AG04450 (cell line): ENCODE measurements at regions not wholly inside any gene's neighbourhood (a gene's known extent, or its start where the extent isn't known, plus 50 kb on each side); places are given as distances from the start of the nearest gene placed in this dataset.
A peak's percentile ranks its signal among the peaks of the same experiment; 100 is the strongest.

ENCODE experiments used
- CTCF ChIA-PET: fragments of 300-600, 350-600 bp; formaldehyde crosslinking; extraction: SDS; loops from one replicate; lab custom pipeline; 2022; ENCODE audit warnings: antibody characterized with exemption, inconsistent platforms; lab: Charles Lee
- POLR2A ChIA-PET: fragments of 350-600 bp; formaldehyde crosslinking; extraction: SDS; loops from one replicate; lab custom pipeline; 2021; ENCODE audit warnings: antibody characterized with exemption, inconsistent platforms; lab: Yijun Ruan, JAX
- DNase-seq: peaks from one replicate; pipeline ENCODE4 v3.0.0-alpha.2; 2011; ENCODE audit warnings: low read depth, low spot score
- H3K27ac ChIP-seq: one replicate; pipeline ENCODE4 v1.5.1; 2012; ENCODE audit warnings: low read depth, low read length, control low read depth
- H3K27me3 ChIP-seq: one replicate; pipeline ENCODE4 v1.6.0; 2012; ENCODE audit warnings: low read length; ENCODE audit not compliant: control insufficient read depth, insufficient read depth
- H3K4me3 ChIP-seq: 2 replicates; pipeline ENCODE4 v1.5.1; 2011; ENCODE audit warnings: mild to moderate bottlenecking, low read depth, low read length, control low read depth
- H3K9me3 ChIP-seq: 2 replicates; pipeline ENCODE4 v1.5.1; 2012; ENCODE audit warnings: low read length; ENCODE audit not compliant: control insufficient read depth, insufficient read depth
- TF ChIP-seq, protein P1 (sequence below): IDR thresholded peaks from 2 replicates; pipeline ENCODE4 v1.5.1; 2011; ENCODE audit warnings: low read depth, low read length, control low read depth, inconsistent platforms

GRCh38 chr5:67303356-67303755, 106.8 kb upstream of the CD180 start:
- DNase-seq, result no peak
- POLR2A ChIA-PET, result no interaction called here

GRCh38 chr5:67301285-67301903, 104.8 kb upstream of the CD180 start:
- DNase-seq, result peak; percentile 30
- H3K9me3 ChIP-seq, result no peaks in the 10 kb centered on the region
- TF ChIP-seq, protein P1, sequence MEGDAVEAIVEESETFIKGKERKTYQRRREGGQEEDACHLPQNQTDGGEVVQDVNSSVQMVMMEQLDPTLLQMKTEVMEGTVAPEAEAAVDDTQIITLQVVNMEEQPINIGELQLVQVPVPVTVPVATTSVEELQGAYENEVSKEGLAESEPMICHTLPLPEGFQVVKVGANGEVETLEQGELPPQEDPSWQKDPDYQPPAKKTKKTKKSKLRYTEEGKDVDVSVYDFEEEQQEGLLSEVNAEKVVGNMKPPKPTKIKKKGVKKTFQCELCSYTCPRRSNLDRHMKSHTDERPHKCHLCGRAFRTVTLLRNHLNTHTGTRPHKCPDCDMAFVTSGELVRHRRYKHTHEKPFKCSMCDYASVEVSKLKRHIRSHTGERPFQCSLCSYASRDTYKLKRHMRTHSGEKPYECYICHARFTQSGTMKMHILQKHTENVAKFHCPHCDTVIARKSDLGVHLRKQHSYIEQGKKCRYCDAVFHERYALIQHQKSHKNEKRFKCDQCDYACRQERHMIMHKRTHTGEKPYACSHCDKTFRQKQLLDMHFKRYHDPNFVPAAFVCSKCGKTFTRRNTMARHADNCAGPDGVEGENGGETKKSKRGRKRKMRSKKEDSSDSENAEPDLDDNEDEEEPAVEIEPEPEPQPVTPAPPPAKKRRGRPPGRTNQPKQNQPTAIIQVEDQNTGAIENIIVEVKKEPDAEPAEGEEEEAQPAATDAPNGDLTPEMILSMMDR, result no peak
- ChIA-PET POLR2A (interaction anchor here (0.7 to 1.5 kb wide), 3 partner anchors 11 to 118 kb away, joined by 3 to 4 read pairs (median 4); no protein-coding TSS in a partner anchor), CTCF (no interaction called here)
- no peak overlapping the region for H3K4me3 ChIP-seq
- H3K27ac ChIP-seq, result peak overlapping the region; percentile 40
- H3K27me3 ChIP-seq, result no peaks in the 10 kb centered on the region

More at GRCh38 chr5:67303356-67303755, 106.8 kb upstream of the CD180 start:
- Histone ChIP-seq H3K27me3 (no peaks in the 10 kb centered on the region), H3K9me3 (no peaks in the 10 kb centered on the region), H3K4me3 (no peak overlapping the region), H3K27ac (no peak overlapping the region)
- CTCF ChIA-PET, result interaction anchor here (1.0 to 1.1 kb wide), 2 partner anchors 11 to 58 kb away, joined by 3 to 4 read pairs; no protein-coding TSS in a partner anchor
- TF ChIP-seq, protein P1, result no peak

DNA sequence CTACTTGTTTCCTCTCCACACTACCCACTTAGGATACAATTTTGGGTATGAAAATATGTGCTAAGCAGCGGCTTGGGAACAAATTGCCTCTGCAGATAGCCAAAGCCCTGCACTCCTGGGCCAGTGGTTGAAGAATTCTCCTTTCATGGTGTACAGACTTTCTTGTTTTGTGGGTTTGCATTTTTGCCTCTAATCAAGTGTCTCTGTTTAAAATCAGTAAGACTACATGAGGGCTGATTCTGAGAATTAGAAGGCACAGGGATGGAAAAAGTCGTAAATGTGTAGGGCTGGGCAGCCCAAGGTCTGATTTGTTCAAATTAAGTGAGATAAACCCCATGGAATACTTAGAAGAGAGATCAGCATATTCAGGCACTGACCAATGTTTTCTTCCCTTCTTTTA, 103.7 kb upstream of the CD180 start:
- H3K27me3 ChIP-seq, result no peaks in the 10 kb centered on the region
- TF ChIP-seq, protein P1, result no peak
- no peak overlapping the region for H3K27ac ChIP-seq
- no peak for DNase-seq
- POLR2A ChIA-PET, result no interaction called here
- CTCF ChIA-PET, result no interaction called here
- no peak overlapping the region for H3K4me3 ChIP-seq
- no peaks in the 10 kb centered on the region for H3K9me3 ChIP-seq

DNA sequence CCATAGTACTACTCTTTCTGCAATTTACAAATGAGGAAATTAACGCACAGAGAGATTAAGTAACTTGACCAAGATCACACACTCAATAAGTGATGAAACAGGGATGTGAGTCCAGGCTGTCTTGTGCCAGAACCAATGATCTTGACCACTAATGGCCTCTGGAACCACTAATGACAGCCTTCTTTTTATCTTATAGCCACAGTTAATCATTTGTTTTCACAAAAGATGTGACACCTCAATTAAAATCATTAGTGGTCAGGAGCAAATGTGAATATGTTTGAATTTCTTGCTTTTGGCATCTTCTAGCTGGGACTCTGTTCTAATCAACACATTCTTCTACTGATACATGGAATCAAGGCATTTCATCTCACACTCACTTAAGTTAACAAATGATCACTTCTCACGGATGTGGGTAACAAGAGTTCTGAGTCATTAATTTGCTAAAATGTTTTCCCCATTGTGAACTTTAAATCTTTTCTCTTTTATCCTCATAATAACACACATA, 102.7 kb upstream of the CD180 start:
- Histone ChIP-seq H3K27me3 (no peaks in the 10 kb centered on the region), H3K9me3 (no peaks in the 10 kb centered on the region), H3K27ac (no peak overlapping the region), H3K4me3 (no peak overlapping the region)
- no peak for DNase-seq
- TF ChIP-seq, protein P1, result no peak
- ChIA-PET CTCF (no interaction called here), POLR2A (interaction anchor here (0.6 kb wide), 1 partner anchor 897 kb away, joined by 5 read pairs; no protein-coding TSS in a partner anchor)

- ChIA-PET POLR2A (no interaction called here), CTCF (no interaction called here)
- TF ChIP-seq, protein P1, result no peak
- H3K27ac ChIP-seq, result no peak overlapping the region
- H3K4me3 ChIP-seq, result no peak overlapping the region
- no peaks in the 10 kb centered on the region for H3K27me3 ChIP-seq
- no peaks in the 10 kb centered on the region for H3K9me3 ChIP-seq
- no peak for DNase-seq
These were observed 101.4 kb upstream of the CD180 start for GRCh38 chr5:67297802-67298532.
